DOHH2 (cell line): ENCODE measurements at regions not wholly inside any gene's neighbourhood (a gene's known extent, or its start where the extent isn't known, plus 50 kb on each side); places are given as distances from the start of the nearest gene placed in this dataset.

Source experiments
- EZH2phosphoT487 ChIP-seq: fragments of 200-600 bp; sonication (generic); IDR thresholded peaks from 2 replicates; pipeline ENCODE4 v1.6.1; 2017; ENCODE audit warnings: borderline replicate concordance, mild to moderate bottlenecking, antibody characterized with exemption, low read length, moderate library complexity, mixed read lengths
- TF ChIP-seq, protein P1 (sequence below): fragments of 200-600 bp; sonication (generic); IDR thresholded peaks from one replicate; pipeline ENCODE4 v1.5.1; 2014; ENCODE audit warnings: antibody characterized with exemption, mild to moderate bottlenecking, low read depth, low read length; ENCODE audit not compliant: poor library complexity, severe bottlenecking

DNA sequence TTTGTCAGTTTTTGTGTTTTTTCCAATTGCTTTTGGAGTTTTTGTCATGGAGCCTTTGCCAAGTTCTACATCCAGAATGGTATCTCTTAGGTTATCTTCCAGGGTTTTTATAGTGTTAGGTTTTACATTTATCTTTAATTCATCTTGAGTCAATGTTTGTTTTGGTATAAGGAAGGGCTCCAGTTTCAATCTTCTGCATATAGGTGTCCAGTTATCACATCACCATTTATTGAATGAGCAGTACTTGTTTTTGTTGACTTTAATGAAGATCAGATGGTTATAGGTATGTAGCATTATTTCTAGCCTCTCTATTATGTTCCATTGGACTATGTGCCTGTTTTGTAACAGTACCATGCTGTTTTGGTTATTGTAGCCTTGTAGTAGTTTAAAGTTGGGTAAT is 1233.1 kb downstream of the PLA2G4A start:
- TF ChIP-seq, protein P1, sequence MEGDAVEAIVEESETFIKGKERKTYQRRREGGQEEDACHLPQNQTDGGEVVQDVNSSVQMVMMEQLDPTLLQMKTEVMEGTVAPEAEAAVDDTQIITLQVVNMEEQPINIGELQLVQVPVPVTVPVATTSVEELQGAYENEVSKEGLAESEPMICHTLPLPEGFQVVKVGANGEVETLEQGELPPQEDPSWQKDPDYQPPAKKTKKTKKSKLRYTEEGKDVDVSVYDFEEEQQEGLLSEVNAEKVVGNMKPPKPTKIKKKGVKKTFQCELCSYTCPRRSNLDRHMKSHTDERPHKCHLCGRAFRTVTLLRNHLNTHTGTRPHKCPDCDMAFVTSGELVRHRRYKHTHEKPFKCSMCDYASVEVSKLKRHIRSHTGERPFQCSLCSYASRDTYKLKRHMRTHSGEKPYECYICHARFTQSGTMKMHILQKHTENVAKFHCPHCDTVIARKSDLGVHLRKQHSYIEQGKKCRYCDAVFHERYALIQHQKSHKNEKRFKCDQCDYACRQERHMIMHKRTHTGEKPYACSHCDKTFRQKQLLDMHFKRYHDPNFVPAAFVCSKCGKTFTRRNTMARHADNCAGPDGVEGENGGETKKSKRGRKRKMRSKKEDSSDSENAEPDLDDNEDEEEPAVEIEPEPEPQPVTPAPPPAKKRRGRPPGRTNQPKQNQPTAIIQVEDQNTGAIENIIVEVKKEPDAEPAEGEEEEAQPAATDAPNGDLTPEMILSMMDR: no peak
- TF ChIP-seq EZH2phosphoT487: no peak
